ENCODE measurements at regions not wholly inside any gene's neighbourhood (a gene's known extent, or its start where the extent isn't known, plus 50 kb on each side); places are given as distances from the start of the nearest gene placed in this dataset.
"Not testable (repeated sequence)": the region's sequence is repeated elsewhere in the genome, so short reads cannot be mapped to it uniquely, and the experiment has no call there.

GRCh38 chr2:239836021-239836765, 188.9 kb downstream of the NDUFA10 start:
- FAIRE-seq (no peak), DNase-seq (ENCODE audit: low spot score in 2 of 2) (no peak)

- FAIRE-seq = no peak
- no peak for DNase-seq (ENCODE audit: low spot score in 2 of 2)
Observed at GRCh38 chr2:239835056-239835455, 190.1 kb downstream of the NDUFA10 start.

DNA sequence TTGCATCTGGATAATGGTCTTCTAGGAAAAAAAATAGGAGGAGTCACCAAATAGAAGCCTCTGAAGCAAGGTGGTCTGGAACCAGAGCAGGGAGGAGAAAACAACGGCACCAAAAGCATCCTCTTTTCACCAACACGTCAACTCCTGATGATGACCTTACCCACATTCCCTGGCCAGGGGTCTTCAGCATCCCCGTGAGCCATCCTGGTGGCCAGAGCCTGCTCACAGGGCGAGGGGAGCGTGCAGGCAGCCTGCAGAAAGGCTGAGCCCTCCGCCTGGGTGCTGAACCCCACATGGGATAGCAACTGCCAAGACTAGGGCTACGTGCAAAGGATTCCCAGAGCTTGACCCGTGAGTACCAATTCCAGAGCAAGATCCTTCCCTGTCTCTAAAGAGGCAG, 191.0 kb downstream of the NDUFA10 start:
- FAIRE-seq (no peak), DNase-seq (ENCODE audit: low spot score in 2 of 2) (no peak)

GRCh38 chr2:239833269-239834109, 191.7 kb downstream of the NDUFA10 start:
- DNase-seq (ENCODE audit: low spot score in 2 of 2) (no peak), FAIRE-seq (no peak)

DNA sequence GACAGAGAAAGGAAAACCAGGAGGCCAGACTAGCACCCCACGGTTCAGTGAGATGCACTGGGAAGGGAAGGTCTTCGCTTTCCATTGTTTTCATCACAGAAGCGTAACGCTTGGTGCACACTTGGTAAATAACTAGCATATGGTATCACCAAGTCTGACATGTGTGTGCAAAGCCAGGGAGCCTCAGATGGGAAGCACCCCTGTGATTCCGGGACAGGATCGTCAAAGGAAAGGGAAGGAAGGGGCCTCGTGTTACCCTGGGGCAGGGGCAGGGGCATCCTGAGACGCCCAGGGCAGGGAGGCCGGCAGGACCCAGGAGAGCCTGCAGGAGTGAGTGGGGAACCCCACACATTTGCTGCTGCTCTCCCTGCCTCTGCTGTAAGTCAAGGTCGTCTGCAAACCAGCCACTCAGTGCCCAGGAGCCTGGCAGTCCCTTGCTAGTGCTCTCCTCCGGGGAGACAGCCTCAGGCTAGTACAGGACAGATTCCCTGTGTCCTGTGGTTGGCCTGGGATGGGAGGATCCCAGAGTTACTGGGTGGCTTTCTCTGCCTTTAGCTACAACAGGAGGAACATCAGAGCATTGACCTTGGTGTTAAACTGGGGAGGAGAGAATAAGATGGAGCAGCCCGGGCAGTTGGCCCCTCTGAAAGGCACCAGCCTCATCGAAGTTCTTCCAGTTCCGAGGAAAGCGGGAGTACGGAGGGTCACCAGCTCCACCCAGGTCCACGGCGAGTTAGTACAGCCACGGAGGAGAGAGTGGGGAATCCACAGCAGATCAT, 192.5 kb downstream of the NDUFA10 start:
- FAIRE-seq (no peak), DNase-seq (ENCODE audit: low spot score in 2 of 2) (no peak)

- DNase-seq (ENCODE audit: low spot score in 2 of 2) (no peak), FAIRE-seq (no peak)
Observed at GRCh38 chr2:239831861-239832489, 193.2 kb downstream of the NDUFA10 start.

- DNase-seq (ENCODE audit: low spot score in 2 of 2) (no peak), FAIRE-seq (no peak)
Observed at GRCh38 chr2:239831001-239831731, 194.0 kb downstream of the NDUFA10 start.

DNA sequence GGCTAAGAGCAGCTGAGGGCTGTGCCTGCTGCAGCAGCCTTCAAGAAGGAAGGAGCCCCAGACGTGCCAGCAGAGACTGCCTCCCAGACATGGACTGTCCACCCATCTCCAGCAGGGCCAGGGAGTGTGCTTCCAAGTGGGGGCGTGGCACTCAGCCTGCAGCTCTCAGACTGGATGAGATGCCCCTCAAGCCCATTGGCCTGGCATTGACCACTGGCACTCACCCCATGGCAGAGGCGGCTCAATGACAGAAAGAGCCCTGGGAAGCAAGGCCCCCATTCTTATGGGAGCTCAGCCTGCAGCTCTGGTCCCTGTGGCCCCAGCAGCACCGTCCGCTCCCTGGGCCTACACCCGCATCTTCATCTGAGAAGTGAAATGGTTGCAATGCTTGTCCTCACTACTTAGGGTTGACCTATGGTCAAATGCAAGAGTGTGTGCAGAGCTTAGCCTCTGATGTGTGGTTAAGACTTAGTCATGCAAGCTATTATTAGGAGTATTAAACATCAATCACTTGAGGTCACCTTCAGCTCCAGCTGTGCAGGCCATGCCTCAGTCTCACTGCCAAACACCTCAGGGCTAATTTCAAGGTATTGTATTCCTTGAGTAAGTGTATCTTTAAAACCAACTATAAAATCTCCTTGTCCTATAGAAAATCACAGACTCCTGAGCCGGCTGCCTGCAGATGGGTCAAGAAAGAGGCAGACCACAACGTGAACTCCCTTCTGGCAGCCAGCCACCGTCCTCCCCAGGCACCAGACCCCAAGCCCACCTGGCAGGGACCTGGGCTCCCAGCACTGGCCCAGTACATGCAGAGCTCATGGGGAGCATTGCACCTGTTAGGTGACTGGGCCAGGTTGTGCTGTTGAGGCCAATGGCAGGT, 194.8 kb downstream of the NDUFA10 start:
- no peak for DNase-seq (ENCODE audit: low spot score in 2 of 2)
- no peak for FAIRE-seq

DNA sequence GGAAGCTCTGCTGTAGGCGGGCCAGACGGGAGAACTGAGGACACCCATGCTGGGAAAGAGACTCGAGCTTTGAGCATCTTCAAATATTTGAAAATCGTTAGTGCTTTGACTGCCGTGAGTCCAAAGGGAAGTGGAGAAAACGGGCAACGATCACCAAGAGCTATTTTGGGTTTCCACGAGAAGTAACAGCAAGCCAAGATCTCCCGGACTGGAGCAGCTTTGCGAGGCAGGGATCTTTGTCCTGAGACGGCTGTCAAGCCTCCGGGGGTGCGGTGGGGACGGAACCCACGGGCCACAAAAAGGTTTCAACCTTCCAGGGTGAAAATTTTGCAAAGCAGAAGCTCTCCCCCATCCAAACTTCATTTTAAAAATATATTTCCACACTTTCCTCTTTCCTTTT, 195.8 kb downstream of the NDUFA10 start:
- DNase-seq (ENCODE audit: low spot score in 2 of 2) = no peak
- FAIRE-seq = no peak

GRCh38 chr2:239828973-239829275, 196.2 kb downstream of the NDUFA10 start:
- not testable (repeated sequence) for FAIRE-seq; DNase-seq (ENCODE audit: low spot score in 2 of 2)

- DNase-seq (ENCODE audit: low spot score in 2 of 2) (no peak), FAIRE-seq (no peak)
Observed at GRCh38 chr2:239828192-239828972, 196.8 kb downstream of the NDUFA10 start.

- DNase-seq (ENCODE audit: low spot score in 2 of 2) (no peak), FAIRE-seq (no peak)
Observed at GRCh38 chr2:239827523-239827890, 197.6 kb downstream of the NDUFA10 start.

DNA sequence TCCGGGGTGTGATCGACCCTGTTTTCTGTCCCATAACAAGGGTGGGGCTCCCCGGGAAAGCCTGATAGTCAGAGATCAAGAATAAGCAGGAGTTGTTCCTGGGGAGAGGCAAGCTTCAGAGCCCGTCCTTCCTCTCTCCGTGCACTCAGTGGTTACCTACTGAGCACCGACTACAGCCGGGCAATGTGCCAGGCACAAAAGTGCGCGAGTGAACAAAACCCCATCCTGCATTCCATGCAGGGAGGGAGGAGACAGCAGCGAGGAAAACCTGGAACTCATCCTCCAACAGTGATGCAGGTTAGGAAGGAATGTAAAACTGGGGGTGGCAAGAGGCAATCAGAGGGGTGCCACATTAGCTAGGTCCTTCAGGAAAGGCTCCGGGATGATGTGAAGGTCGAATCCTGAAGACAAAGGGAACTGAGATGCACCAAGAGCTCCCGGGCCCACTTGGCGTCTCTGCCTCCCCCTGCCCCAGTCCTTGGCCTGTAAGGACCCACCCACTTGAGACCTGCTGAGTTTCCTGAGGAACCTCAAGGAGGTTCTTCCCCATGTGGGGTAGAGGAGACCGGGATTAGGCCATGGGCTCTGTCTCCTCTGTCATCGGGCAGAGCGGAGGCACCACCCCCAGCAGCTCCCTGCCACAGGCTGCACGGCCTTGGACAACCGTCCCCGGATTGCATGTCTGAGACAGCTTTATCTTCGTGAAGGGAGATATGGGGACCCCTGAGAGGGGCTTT, 198.2 kb downstream of the NDUFA10 start:
- DNase-seq (ENCODE audit: low spot score in 2 of 2) (peak in 1 of 2 donors; percentile 2), FAIRE-seq (no peak)

GRCh38 chr2:239826376-239826775, 198.8 kb downstream of the NDUFA10 start:
- FAIRE-seq (no peak), DNase-seq (ENCODE audit: low spot score in 2 of 2) (peak in 1 of 2 donors; percentile 3)

- no peak for DNase-seq (ENCODE audit: low spot score in 2 of 2)
- FAIRE-seq = no peak
Observed at GRCh38 chr2:239825705-239825979, 199.5 kb downstream of the NDUFA10 start.

- no peak for DNase-seq (ENCODE audit: low spot score in 2 of 2)
- FAIRE-seq = no peak
Observed at GRCh38 chr2:239824866-239825704, 200.1 kb downstream of the NDUFA10 start.

Data from frontal cortex (tissue), 3 donors.